GM12892 (cell line): ENCODE measurements at regions not wholly inside any gene's neighbourhood (a gene's known extent, or its start where the extent isn't known, plus 50 kb on each side); places are given as distances from the start of the nearest gene placed in this dataset.

Experiments used
- DNase-seq: peaks from one replicate; pipeline ENCODE4 v3.0.0; 2011; ENCODE audit not compliant: insufficient read length
- FAIRE-seq: peaks from 2 replicates; lab custom pipeline; 2011; peaks lifted over from hg19 to GRCh38; lab: Jason Lieb, UNC
- POLR2A ChIP-seq: IDR thresholded peaks from 2 replicates; pipeline ENCODE4 v1.6.1; 2011; ENCODE audit warnings: low read depth, low read length, control low read depth
- POLR2AphosphoS5 ChIP-seq: IDR thresholded peaks from 2 replicates; pipeline ENCODE4 v1.6.1; 2011; ENCODE audit warnings: low read depth, low read length, control low read depth
- TAF1 ChIP-seq: IDR thresholded peaks from 2 replicates; pipeline ENCODE4 v1.6.1; 2011; ENCODE audit warnings: low read depth, mild to moderate bottlenecking, control low read depth, low read length, borderline replicate concordance

- DNase-seq (no peak), FAIRE-seq (no peak)
- TF ChIP-seq POLR2A = no peak
These were observed 900.5 kb downstream of the C6orf118 start for GRCh38 chr6:164408868-164409267.

- DNase-seq (no peak), FAIRE-seq (no peak)
- TF ChIP-seq POLR2AphosphoS5 (no peak), POLR2A (no peak), TAF1 (no peak)
These were observed 904.5 kb downstream of the C6orf118 start for GRCh38 chr6:164404812-164405488.

GRCh38 chr6:164401871-164402270, 907.5 kb downstream of the C6orf118 start:
- FAIRE-seq (no peak), DNase-seq (no peak)
- TF ChIP-seq POLR2A = no peak
- no peak for TF ChIP-seq POLR2AphosphoS5
- no peak for TF ChIP-seq TAF1

- FAIRE-seq (no peak), DNase-seq (no peak)
- TF ChIP-seq TAF1 = no peak
- no peak for TF ChIP-seq POLR2A
- TF ChIP-seq POLR2AphosphoS5 = no peak
These were observed 910.8 kb downstream of the C6orf118 start for GRCh38 chr6:164398647-164399046.

- FAIRE-seq (peak; percentile 5), DNase-seq (no peak)
- TF ChIP-seq POLR2AphosphoS5 = no peak
- no peak for TF ChIP-seq TAF1
- no peak for TF ChIP-seq POLR2A
These were observed 913.0 kb downstream of the C6orf118 start for GRCh38 chr6:164396071-164397047.

GRCh38 chr6:164379795-164380194, 929.6 kb downstream of the C6orf118 start:
- TF ChIP-seq TAF1 (no peak), POLR2A (no peak), POLR2AphosphoS5 (no peak)
- DNase-seq = no peak
- no peak for FAIRE-seq

- DNase-seq (no peak), FAIRE-seq (no peak)
- TF ChIP-seq TAF1 (no peak), POLR2AphosphoS5 (no peak), POLR2A (no peak)
These were observed 931.1 kb downstream of the C6orf118 start for GRCh38 chr6:164378330-164378729.

- no peak for TF ChIP-seq POLR2AphosphoS5
- TF ChIP-seq TAF1 = no peak
- TF ChIP-seq POLR2A = no peak
- FAIRE-seq = no peak
- DNase-seq = no peak
These were observed 932.0 kb downstream of the C6orf118 start for GRCh38 chr6:164377348-164377918.

- DNase-seq = no peak
These were observed 938.6 kb downstream of the C6orf118 start for GRCh38 chr6:164370773-164371172.

GRCh38 chr6:164359441-164359840, 944.9 kb downstream of the QKI start:
- DNase-seq (no peak), FAIRE-seq (no peak)
- TF ChIP-seq POLR2AphosphoS5 (no peak), TAF1 (no peak), POLR2A (no peak)

More at GRCh38 chr6:164370773-164371172, 938.6 kb downstream of the C6orf118 start:
- no peak for FAIRE-seq
- TF ChIP-seq POLR2A = no peak
- no peak for TF ChIP-seq POLR2AphosphoS5
- TF ChIP-seq TAF1 = no peak

GRCh38 chr6:164359036-164359435, 944.5 kb downstream of the QKI start:
- no peak for DNase-seq
- TF ChIP-seq TAF1 (no peak), POLR2AphosphoS5 (no peak), POLR2A (no peak)
- FAIRE-seq = no peak
